Astrocyte (in vitro differentiated cells and primary cell): ENCODE measurements at regions not wholly inside any gene's neighbourhood (a gene's known extent, or its start where the extent isn't known, plus 50 kb on each side); places are given as distances from the start of the nearest gene placed in this dataset.

Experiments
- DNase-seq: peaks from one replicate; pipeline ENCODE4 v3.0.0-alpha.2; 2010; ENCODE audit warnings: low read depth
- FAIRE-seq: peaks from 2 replicates; lab custom pipeline; 2011; peaks lifted over from hg19 to GRCh38; lab: Jason Lieb, UNC
- H2AFZ ChIP-seq: 2 replicates; pipeline ENCODE4 v1.6.0; 2012; ENCODE audit warnings: low read depth, low read length, inconsistent platforms
- H3K27ac ChIP-seq: 2 replicates; pipeline ENCODE4 v1.5.1; 2011; ENCODE audit warnings: low read depth, low read length, inconsistent platforms
- H3K27me3 ChIP-seq: 2 replicates; pipeline ENCODE4 v1.6.0; 2011; ENCODE audit warnings: low read length, inconsistent platforms; ENCODE audit not compliant: insufficient read depth
- H3K36me3 ChIP-seq: 2 replicates; pipeline ENCODE4 v1.5.1; 2011; ENCODE audit warnings: low read length, inconsistent platforms; ENCODE audit not compliant: insufficient read depth
- H3K4me1 ChIP-seq: 2 replicates; pipeline ENCODE4 v1.5.1; 2011; ENCODE audit warnings: low read length, inconsistent platforms; ENCODE audit not compliant: insufficient read depth
- H3K4me2 ChIP-seq: 2 replicates; pipeline ENCODE4 v1.6.0; 2012; ENCODE audit warnings: low read length, inconsistent platforms
- H3K4me3 ChIP-seq: 2 replicates; pipeline ENCODE4 v1.5.1; 2011; ENCODE audit warnings: low read depth, mild to moderate bottlenecking, low read length, inconsistent platforms; ENCODE audit not compliant: insufficient read depth
- H3K79me2 ChIP-seq: 2 replicates; pipeline ENCODE4 v1.6.0; 2012; ENCODE audit warnings: mild to moderate bottlenecking, low read length, inconsistent platforms; ENCODE audit not compliant: insufficient read depth
- H3K9ac ChIP-seq: 2 replicates; pipeline ENCODE4 v1.6.0; 2012; ENCODE audit warnings: mild to moderate bottlenecking, low read length, inconsistent platforms
- H3K9me3 ChIP-seq: 2 replicates; pipeline ENCODE4 v1.5.1; 2012; ENCODE audit warnings: low read depth, mild to moderate bottlenecking, low read length, inconsistent platforms; ENCODE audit not compliant: insufficient read depth
- H4K20me1 ChIP-seq: 2 replicates; pipeline ENCODE4 v1.6.0; 2012; ENCODE audit warnings: low read length, inconsistent platforms; ENCODE audit not compliant: insufficient read depth
- H3K27ac Mint-ChIP-seq: one replicate; pipeline ENCODE4 v1.8.0; 2021; ENCODE audit warnings: mild to moderate bottlenecking, mixed read lengths; ENCODE audit not compliant: unreplicated experiment
- H3K27me3 Mint-ChIP-seq: one replicate; pipeline ENCODE4 v1.8.0; 2021; ENCODE audit warnings: low read depth, mixed read lengths; ENCODE audit not compliant: unreplicated experiment
- H3K36me3 Mint-ChIP-seq: one replicate; pipeline ENCODE4 v1.8.0; 2021; ENCODE audit warnings: low read depth, mixed read lengths; ENCODE audit not compliant: unreplicated experiment
- H3K4me1 Mint-ChIP-seq: one replicate; pipeline ENCODE4 v1.8.0; 2021; ENCODE audit warnings: low read depth, mixed read lengths; ENCODE audit not compliant: unreplicated experiment
- H3K4me3 Mint-ChIP-seq: one replicate; pipeline ENCODE4 v1.8.0; 2021; ENCODE audit warnings: mild to moderate bottlenecking, moderate library complexity, mixed read lengths; ENCODE audit not compliant: unreplicated experiment
- H3K9me3 Mint-ChIP-seq: one replicate; pipeline ENCODE4 v1.8.0; 2021; ENCODE audit warnings: mild to moderate bottlenecking, mixed read lengths; ENCODE audit not compliant: unreplicated experiment
- EZH2 ChIP-seq: IDR thresholded peaks from 2 replicates; pipeline ENCODE4 v1.6.1; 2012; ENCODE audit warnings: mild to moderate bottlenecking, low read length, inconsistent platforms; ENCODE audit not compliant: insufficient read depth
- TF ChIP-seq, protein P1 (sequence below): IDR thresholded peaks from 2 replicates; pipeline ENCODE4 v1.5.1; 2011; ENCODE audit warnings: low read depth, mild to moderate bottlenecking, inconsistent platforms, low read length, moderate library complexity; ENCODE audit not compliant: insufficient read depth

DNA sequence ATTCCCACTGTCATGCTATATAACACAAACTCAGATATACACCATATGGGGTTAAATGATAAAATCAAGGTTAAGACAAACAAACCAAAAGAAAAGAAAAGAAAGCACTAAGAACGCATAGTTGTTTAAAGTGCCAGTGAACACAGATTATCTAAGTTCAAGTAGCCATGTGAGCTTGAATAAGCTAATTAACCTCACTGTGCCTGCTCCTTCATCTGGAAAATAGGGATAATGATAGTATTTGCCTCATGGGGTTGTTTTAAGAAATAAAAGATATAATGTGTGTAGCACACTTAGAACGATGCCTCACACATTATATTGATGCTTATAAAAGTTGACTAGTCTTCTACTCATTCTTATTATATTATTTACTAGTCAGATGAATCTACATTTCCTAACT lies 72.6 kb upstream of the IL12A start:
- H3K27me3 ChIP-seq = no peaks in the 10 kb centered on the region
- no peak overlapping the region for H3K9ac ChIP-seq
- no peaks in the 10 kb centered on the region for H4K20me1 ChIP-seq
- no peak overlapping the region for H2AFZ ChIP-seq
- Mint-ChIP-seq H3K4me3 (no peak overlapping the region), H3K27me3 (no peaks in the 10 kb centered on the region), H3K4me1 (peaks cover 29% of the 10 kb centered on the region), H3K27ac (no peak overlapping the region), H3K36me3 (no peaks in the 10 kb centered on the region), H3K9me3 (no peaks in the 10 kb centered on the region)
- no peaks in the 10 kb centered on the region for H3K79me2 ChIP-seq
- no peak overlapping the region for H3K4me3 ChIP-seq
- no peaks in the 10 kb centered on the region for H3K4me1 ChIP-seq
- no peak overlapping the region for H3K4me2 ChIP-seq
- no peak overlapping the region for H3K27ac ChIP-seq
- H3K9me3 ChIP-seq = no peaks in the 10 kb centered on the region
- DNase-seq = no peak
- H3K36me3 ChIP-seq = no peaks in the 10 kb centered on the region
- TF ChIP-seq, protein P1, sequence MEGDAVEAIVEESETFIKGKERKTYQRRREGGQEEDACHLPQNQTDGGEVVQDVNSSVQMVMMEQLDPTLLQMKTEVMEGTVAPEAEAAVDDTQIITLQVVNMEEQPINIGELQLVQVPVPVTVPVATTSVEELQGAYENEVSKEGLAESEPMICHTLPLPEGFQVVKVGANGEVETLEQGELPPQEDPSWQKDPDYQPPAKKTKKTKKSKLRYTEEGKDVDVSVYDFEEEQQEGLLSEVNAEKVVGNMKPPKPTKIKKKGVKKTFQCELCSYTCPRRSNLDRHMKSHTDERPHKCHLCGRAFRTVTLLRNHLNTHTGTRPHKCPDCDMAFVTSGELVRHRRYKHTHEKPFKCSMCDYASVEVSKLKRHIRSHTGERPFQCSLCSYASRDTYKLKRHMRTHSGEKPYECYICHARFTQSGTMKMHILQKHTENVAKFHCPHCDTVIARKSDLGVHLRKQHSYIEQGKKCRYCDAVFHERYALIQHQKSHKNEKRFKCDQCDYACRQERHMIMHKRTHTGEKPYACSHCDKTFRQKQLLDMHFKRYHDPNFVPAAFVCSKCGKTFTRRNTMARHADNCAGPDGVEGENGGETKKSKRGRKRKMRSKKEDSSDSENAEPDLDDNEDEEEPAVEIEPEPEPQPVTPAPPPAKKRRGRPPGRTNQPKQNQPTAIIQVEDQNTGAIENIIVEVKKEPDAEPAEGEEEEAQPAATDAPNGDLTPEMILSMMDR = no peak
- TF ChIP-seq EZH2 = no peak
- no peak for FAIRE-seq

DNA sequence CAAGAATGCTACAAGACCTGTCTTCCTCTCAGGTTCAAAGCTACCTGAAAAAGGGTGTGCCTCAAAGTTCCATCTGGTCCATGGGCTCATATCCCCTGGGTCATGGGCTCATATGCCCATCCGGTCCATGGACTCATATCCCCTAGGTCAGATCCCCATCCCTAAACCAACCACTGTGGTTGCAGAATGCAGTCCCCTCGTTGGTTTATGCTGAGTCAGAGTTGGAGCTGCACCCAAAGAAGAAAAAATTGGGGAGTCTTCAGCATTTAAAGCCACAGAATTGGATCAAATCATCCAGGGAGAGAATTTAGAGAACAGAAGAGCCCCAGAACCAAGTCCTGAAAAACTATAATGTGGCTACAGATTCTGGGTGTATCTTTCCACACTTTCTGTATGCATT lies 71.5 kb upstream of the IL12A start:
- no peaks in the 10 kb centered on the region for H3K9me3 Mint-ChIP-seq
- Histone ChIP-seq H3K4me1 (no peaks in the 10 kb centered on the region), H3K27me3 (no peaks in the 10 kb centered on the region), H3K9ac (no peak overlapping the region), H3K4me2 (no peak overlapping the region), H3K36me3 (no peaks in the 10 kb centered on the region), H3K4me3 (no peak overlapping the region), H3K27ac (no peak overlapping the region), H4K20me1 (no peaks in the 10 kb centered on the region), H3K9me3 (no peaks in the 10 kb centered on the region), H2AFZ (no peak overlapping the region), H3K79me2 (no peaks in the 10 kb centered on the region)
- FAIRE-seq (no peak), DNase-seq (no peak)
- TF ChIP-seq EZH2 = no peak
- TF ChIP-seq, protein P1 = no peak
- H3K36me3 Mint-ChIP-seq = no peaks in the 10 kb centered on the region
- H3K27ac Mint-ChIP-seq = no peak overlapping the region
- no peak overlapping the region for H3K4me3 Mint-ChIP-seq
- no peaks in the 10 kb centered on the region for H3K27me3 Mint-ChIP-seq
- H3K4me1 Mint-ChIP-seq = peaks cover 20% of the 10 kb centered on the region

- FAIRE-seq (peak; percentile 91), DNase-seq (peak; percentile 48)
- Histone ChIP-seq H3K4me3 (no peak overlapping the region), H3K27me3 (no peaks in the 10 kb centered on the region), H2AFZ (no peak overlapping the region), H3K9ac (no peak overlapping the region), H3K4me2 (no peak overlapping the region), H3K9me3 (no peaks in the 10 kb centered on the region), H3K27ac (no peak overlapping the region), H3K79me2 (no peaks in the 10 kb centered on the region), H3K36me3 (no peaks in the 10 kb centered on the region), H3K4me1 (no peaks in the 10 kb centered on the region), H4K20me1 (no peaks in the 10 kb centered on the region)
- Mint-ChIP-seq H3K9me3 (no peaks in the 10 kb centered on the region), H3K4me3 (no peak overlapping the region), H3K27ac (peak overlapping the region; percentile 35), H3K27me3 (no peaks in the 10 kb centered on the region), H3K36me3 (no peaks in the 10 kb centered on the region), H3K4me1 (peaks cover 9% of the 10 kb centered on the region)
- no peak for TF ChIP-seq EZH2
- TF ChIP-seq, protein P1 = no peak
These were observed 68.8 kb upstream of the IL12A start for GRCh38 chr3:159919873-159920272.
